ENCODE measurements at regions not wholly inside any gene's neighbourhood (a gene's known extent, or its start where the extent isn't known, plus 50 kb on each side); places are given as distances from the start of the nearest gene placed in this dataset.

GRCh38 chr5:93010037-93010436, 571.0 kb downstream of the NR2F1-AS1 start:
- CTCF ChIA-PET = interaction anchor here (0.7 kb wide), 1 partner anchor 810 kb away, joined by 3 read pairs; no protein-coding TSS in a partner anchor
- H3K27ac Mint-ChIP-seq = no peak overlapping the region
- no peak for DNase-seq
- H3K9me3 Mint-ChIP-seq = no peaks in the 10 kb centered on the region
- no peak overlapping the region for H3K4me3 Mint-ChIP-seq
- no peaks in the 10 kb centered on the region for H3K27me3 Mint-ChIP-seq
- no peaks in the 10 kb centered on the region for H3K36me3 Mint-ChIP-seq
- no peaks in the 10 kb centered on the region for H3K4me1 Mint-ChIP-seq

DNA sequence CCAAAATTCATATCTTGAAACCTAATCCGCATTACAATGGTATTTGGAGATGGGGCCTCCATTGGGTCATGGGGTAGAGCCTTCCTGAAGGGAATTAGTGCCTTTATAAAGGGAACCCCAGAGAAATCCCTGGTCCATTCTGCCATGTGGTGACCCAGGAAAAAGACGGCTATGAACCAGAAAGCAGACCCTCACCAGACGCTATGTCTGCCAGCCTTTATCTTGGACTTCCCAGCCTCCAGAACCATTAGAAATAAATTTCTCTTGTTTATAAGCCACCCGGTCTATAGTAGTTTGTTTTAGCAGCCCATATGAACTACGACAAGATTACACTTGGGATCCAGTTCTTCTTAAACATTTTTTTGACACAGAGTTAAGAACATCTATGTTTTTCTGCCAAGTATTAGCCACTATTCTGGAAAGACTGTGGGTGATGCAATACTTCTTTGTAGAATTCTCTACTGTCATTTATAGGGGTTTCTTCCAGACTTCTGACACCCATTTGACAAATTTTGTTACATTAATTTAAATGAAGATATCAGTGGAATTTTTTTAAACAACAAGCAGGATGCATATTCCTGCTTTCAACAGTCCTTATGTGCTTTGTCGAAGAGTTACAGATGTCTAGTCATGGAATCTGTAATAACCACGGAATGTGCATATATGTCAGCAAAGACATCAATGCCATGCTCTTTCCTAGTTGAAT, 572.4 kb downstream of the NR2F1-AS1 start:
- Mint-ChIP-seq H3K4me3 (no peak overlapping the region), H3K4me1 (no peaks in the 10 kb centered on the region), H3K27me3 (no peaks in the 10 kb centered on the region), H3K9me3 (no peaks in the 10 kb centered on the region), H3K27ac (no peak overlapping the region), H3K36me3 (no peaks in the 10 kb centered on the region)
- DNase-seq = no peak
- CTCF ChIA-PET = no interaction called here

GRCh38 chr5:93006915-93007314, 574.1 kb downstream of the NR2F1-AS1 start:
- DNase-seq = no peak
- no peak overlapping the region for H3K4me3 Mint-ChIP-seq
- no peaks in the 10 kb centered on the region for H3K9me3 Mint-ChIP-seq
- H3K36me3 Mint-ChIP-seq = no peaks in the 10 kb centered on the region
- no peaks in the 10 kb centered on the region for H3K4me1 Mint-ChIP-seq
- H3K27ac Mint-ChIP-seq = no peak overlapping the region
- CTCF ChIA-PET = no interaction called here
- H3K27me3 Mint-ChIP-seq = no peaks in the 10 kb centered on the region

DNA sequence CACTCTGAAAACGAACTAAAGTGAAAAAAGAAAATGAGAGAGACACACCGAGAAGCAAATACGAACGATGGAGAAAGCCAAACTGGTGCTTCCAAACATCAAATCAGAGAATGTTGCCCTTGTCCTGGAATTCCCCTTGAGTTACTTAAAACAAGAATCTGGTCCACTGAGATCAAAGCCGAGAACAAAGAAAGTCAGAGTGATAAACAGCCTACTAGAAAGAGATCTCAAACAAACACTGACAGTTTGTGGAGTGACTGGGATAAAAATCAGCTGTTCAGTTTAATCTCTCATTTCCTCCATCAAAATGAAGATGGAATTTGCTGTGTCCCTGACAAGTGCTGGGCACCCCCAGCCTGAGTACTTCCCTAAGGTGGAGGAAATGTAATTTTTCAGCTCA, 582.6 kb downstream of the NR2F1-AS1 start:
- peaks cover 10% of the 10 kb centered on the region for H3K9me3 Mint-ChIP-seq
- no peaks in the 10 kb centered on the region for H3K4me1 Mint-ChIP-seq
- DNase-seq = no peak
- no peak overlapping the region for H3K27ac Mint-ChIP-seq
- H3K27me3 Mint-ChIP-seq = no peaks in the 10 kb centered on the region
- H3K36me3 Mint-ChIP-seq = no peaks in the 10 kb centered on the region
- H3K4me3 Mint-ChIP-seq = no peak overlapping the region
- CTCF ChIA-PET = no interaction called here

DNA sequence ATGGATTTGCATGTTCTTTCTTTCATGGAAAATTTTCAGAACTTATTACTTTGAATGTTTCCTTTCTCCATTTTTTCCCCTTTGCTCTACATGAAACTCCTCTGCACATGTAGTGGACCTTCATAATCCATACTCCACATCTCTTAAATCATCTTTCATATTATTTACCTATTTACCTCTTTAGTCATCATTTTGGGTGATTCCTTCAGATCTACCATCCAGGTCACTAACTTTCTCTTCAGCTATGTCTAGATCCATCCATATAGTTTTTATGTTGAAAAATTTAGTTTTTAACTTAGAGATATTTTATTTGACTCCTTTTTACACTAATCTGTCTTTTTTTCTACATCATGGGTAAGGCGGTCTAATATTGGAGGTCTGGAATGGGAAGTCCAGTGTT, 586.6 kb downstream of the NR2F1-AS1 start:
- H3K4me3 Mint-ChIP-seq = no peak overlapping the region
- no peaks in the 10 kb centered on the region for H3K36me3 Mint-ChIP-seq
- H3K27me3 Mint-ChIP-seq = no peaks in the 10 kb centered on the region
- no peak overlapping the region for H3K27ac Mint-ChIP-seq
- peaks cover 8% of the 10 kb centered on the region for H3K9me3 Mint-ChIP-seq
- no peaks in the 10 kb centered on the region for H3K4me1 Mint-ChIP-seq
- no peak for DNase-seq
- CTCF ChIA-PET = no interaction called here

DNA sequence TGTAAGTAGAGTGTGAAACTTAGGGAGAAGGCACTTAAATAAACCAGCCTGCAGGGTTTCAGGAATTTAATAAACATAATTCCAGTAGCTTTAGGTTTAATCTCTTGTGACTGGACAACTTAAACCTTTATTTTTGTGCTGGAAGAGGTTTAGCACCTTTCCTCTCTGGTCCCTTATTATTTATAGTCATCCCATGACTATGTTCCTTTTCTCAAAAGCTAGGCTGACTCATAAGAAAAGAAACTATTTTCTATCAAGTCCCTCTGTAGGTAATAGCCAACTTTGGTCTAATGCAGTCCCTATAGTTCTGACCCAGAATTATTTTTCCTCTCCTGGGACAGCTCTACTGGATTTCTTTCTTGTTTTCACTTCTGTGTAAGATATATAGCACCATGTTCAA, 588.9 kb downstream of the NR2F1-AS1 start:
- DNase-seq = no peak
- no peak overlapping the region for H3K4me3 Mint-ChIP-seq

DNA sequence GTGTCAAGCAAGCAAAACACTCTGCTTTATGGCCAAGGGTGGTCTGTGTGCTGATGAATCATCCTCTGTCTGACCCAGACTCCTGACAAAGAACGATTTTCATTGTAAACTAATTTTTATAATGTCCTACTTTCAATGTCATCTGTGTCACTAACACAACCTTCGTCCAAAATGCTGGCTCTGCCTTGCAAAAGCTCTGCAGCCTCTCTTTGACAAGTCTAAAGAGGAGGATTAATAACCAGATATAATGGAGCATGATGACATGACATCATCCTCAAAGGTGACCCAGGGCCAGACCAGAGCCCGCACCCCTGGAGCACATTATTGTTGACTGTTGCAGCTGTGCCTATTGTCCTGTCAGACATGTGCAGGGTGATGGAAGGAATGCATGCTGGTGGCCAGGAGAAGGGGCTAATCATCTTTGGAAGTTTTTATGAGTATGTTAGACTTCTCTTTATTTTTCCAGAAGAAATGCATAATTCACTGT, 589.4 kb downstream of the NR2F1-AS1 start:
- Mint-ChIP-seq H3K9me3 (peaks cover 2% of the 10 kb centered on the region), H3K36me3 (no peaks in the 10 kb centered on the region), H3K4me3 (no peak overlapping the region), H3K4me1 (no peaks in the 10 kb centered on the region), H3K27ac (no peak overlapping the region), H3K27me3 (no peaks in the 10 kb centered on the region)
- CTCF ChIA-PET = no interaction called here
- no peak for DNase-seq

More for the DNA sequence above, 588.9 kb downstream of the NR2F1-AS1 start:
- Mint-ChIP-seq H3K36me3 (no peaks in the 10 kb centered on the region), H3K27me3 (no peaks in the 10 kb centered on the region), H3K27ac (no peak overlapping the region), H3K4me1 (no peaks in the 10 kb centered on the region), H3K9me3 (peaks cover 2% of the 10 kb centered on the region)
- CTCF ChIA-PET = no interaction called here

DNA sequence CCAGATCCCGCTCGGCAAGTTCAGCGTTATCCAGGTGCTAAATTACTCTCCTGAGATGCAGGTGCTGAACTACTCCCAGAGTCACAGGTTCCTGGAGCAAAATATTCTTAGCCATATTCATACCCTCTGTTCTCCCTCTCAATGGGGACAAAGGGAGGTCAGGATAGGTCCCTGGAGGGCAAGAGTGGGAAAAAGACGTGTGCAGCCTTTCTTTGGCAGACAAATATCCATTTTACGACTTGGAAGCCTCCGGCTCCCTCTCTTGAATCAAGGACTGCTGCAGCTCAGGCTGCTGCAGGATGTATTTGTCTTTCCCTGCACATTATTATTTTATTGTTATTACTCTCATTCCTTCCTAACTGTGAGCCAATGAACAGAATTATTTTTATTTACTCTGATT, 590.2 kb downstream of the NR2F1-AS1 start:
- Mint-ChIP-seq H3K27me3 (no peaks in the 10 kb centered on the region), H3K4me1 (no peaks in the 10 kb centered on the region), H3K27ac (no peak overlapping the region), H3K9me3 (peaks cover 2% of the 10 kb centered on the region), H3K4me3 (no peak overlapping the region), H3K36me3 (no peaks in the 10 kb centered on the region)
- CTCF ChIA-PET = no interaction called here
- DNase-seq = no peak

GRCh38 chr5:92981001-92981400, 600.0 kb downstream of the NR2F1-AS1 start:
- Mint-ChIP-seq H3K9me3 (peaks cover 4% of the 10 kb centered on the region), H3K27me3 (no peaks in the 10 kb centered on the region), H3K27ac (no peak overlapping the region), H3K4me3 (no peak overlapping the region), H3K36me3 (no peaks in the 10 kb centered on the region), H3K4me1 (no peaks in the 10 kb centered on the region)
- DNase-seq = no peak
- CTCF ChIA-PET = no interaction called here

DNA sequence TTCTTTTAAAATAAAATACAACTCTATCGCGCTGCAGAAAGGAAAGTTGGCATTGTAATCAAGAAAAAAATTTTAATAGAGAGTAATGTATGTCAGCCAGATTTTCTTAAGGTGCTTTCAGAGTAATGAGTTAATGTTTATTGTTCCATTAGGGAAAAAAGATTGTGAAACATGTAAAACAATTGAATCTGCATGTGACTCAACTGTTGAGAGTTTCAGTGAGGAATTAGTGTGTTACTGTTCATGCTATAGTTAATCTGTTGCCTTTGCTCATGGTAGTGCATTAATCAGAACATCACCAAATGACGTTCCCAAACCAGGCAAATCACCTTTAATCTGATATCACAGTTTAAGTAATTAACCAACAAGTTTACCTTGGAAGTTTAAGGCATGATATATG, 600.5 kb downstream of the NR2F1-AS1 start:
- Mint-ChIP-seq H3K27me3 (no peaks in the 10 kb centered on the region), H3K36me3 (no peaks in the 10 kb centered on the region), H3K4me3 (no peak overlapping the region), H3K9me3 (peaks cover 4% of the 10 kb centered on the region), H3K4me1 (no peaks in the 10 kb centered on the region), H3K27ac (no peak overlapping the region)
- CTCF ChIA-PET = no interaction called here
- DNase-seq = no peak

DNA sequence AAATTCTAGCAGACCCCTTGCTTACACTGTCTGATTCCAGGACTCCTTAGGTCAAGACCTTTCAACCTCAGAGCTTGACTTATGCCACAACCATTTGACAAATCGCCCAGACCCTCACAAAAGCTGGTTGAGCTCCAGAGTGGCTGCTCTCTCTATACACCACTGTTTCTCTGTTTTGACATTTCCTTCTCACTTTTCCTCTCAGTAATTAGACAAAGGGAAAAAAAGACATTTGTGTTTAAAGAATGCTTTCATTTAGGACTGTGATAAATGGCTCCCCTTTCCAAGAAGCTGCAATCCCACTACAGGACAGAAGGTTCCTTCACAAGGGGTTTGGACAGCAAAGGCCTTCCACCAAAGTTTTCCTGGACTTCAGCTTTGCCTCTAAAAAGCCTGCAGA, 601.3 kb downstream of the NR2F1-AS1 start:
- no peak for DNase-seq
- H3K9me3 Mint-ChIP-seq = peaks cover 6% of the 10 kb centered on the region
- CTCF ChIA-PET = no interaction called here
- no peak overlapping the region for H3K27ac Mint-ChIP-seq
- H3K27me3 Mint-ChIP-seq = no peaks in the 10 kb centered on the region
- no peak overlapping the region for H3K4me3 Mint-ChIP-seq
- H3K36me3 Mint-ChIP-seq = no peaks in the 10 kb centered on the region
- no peaks in the 10 kb centered on the region for H3K4me1 Mint-ChIP-seq

GRCh38 chr5:92977846-92978540, 603.0 kb downstream of the NR2F1-AS1 start:
- H3K27me3 Mint-ChIP-seq = no peaks in the 10 kb centered on the region
- H3K9me3 Mint-ChIP-seq = peaks cover 3% of the 10 kb centered on the region
- H3K36me3 Mint-ChIP-seq = no peaks in the 10 kb centered on the region
- H3K27ac Mint-ChIP-seq = no peak overlapping the region
- no peak for DNase-seq
- CTCF ChIA-PET = no interaction called here
- no peaks in the 10 kb centered on the region for H3K4me1 Mint-ChIP-seq
- no peak overlapping the region for H3K4me3 Mint-ChIP-seq

DNA sequence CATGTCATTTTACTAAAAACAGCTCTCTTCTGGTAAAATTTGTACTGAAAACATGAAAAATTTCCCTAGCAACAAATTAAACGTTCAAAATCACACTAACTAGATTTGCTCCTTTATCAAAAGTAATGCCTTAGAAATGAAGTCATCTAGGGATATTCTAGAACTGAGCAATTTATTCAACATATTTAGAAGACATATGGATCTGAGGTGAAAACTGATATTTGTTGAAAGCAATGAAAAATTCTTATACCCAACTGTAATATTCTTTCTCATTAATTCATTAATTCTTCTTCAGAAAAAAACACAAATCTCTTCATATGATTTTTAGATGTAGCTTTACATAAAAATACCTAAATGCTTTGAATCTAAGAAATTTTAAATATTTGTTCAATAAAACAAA, 604.9 kb downstream of the NR2F1-AS1 start:
- no peak overlapping the region for H3K4me3 Mint-ChIP-seq
- no peaks in the 10 kb centered on the region for H3K27me3 Mint-ChIP-seq
- H3K27ac Mint-ChIP-seq = no peak overlapping the region
- no peak for DNase-seq
- no peaks in the 10 kb centered on the region for H3K36me3 Mint-ChIP-seq
- H3K4me1 Mint-ChIP-seq = no peaks in the 10 kb centered on the region
- H3K9me3 Mint-ChIP-seq = peaks cover 4% of the 10 kb centered on the region
- CTCF ChIA-PET = no interaction called here

DNA sequence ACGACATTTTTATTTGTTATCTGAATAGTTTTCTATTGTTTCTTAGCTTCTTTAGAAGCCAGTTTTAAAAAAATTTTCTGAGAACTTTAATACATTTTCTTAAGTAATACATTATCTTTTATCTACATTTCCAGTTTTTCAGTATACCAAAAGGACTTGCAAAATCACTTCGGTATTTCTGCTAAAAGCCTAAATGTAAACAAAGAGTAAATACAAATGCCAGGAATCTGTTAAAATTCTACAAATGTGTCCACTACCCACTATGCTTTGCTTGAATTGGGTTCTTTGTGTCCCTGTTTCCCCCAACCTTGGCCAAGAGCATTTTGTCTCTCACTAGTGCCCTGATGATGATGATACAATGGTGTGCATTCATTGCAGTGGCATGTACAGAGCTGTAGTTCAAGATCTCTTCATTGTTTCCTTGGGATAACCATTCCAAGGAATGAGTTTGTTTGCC, 611.2 kb downstream of the NR2F1-AS1 start:
- peaks cover 2% of the 10 kb centered on the region for H3K9me3 Mint-ChIP-seq
- no peak overlapping the region for H3K27ac Mint-ChIP-seq
- CTCF ChIA-PET = no interaction called here
- DNase-seq = no peak
- H3K27me3 Mint-ChIP-seq = no peaks in the 10 kb centered on the region
- H3K4me3 Mint-ChIP-seq = no peak overlapping the region
- H3K36me3 Mint-ChIP-seq = no peaks in the 10 kb centered on the region
- no peaks in the 10 kb centered on the region for H3K4me1 Mint-ChIP-seq

- no peaks in the 10 kb centered on the region for H3K27me3 Mint-ChIP-seq
- DNase-seq = no peak
- H3K4me3 Mint-ChIP-seq = no peak overlapping the region
- no peaks in the 10 kb centered on the region for H3K36me3 Mint-ChIP-seq
- no peaks in the 10 kb centered on the region for H3K4me1 Mint-ChIP-seq
- H3K9me3 Mint-ChIP-seq = peaks cover 1% of the 10 kb centered on the region
- CTCF ChIA-PET = no interaction called here
- no peak overlapping the region for H3K27ac Mint-ChIP-seq
These were observed 611.7 kb downstream of the NR2F1-AS1 start for GRCh38 chr5:92969191-92969780.
